D721Med (cell line): ENCODE measurements at regions not wholly inside any gene's neighbourhood (a gene's known extent, or its start where the extent isn't known, plus 50 kb on each side); places are given as distances from the start of the nearest gene placed in this dataset.
A peak's percentile ranks its signal among the peaks of the same experiment; 100 is the strongest.

Experiments
- DNase-seq: peaks from one replicate; pipeline ENCODE4 v3.0.0; 2011; ENCODE audit warnings: low spot score; ENCODE audit not compliant: insufficient read length
- FAIRE-seq: peaks from 2 replicates; lab custom pipeline; 2011; peaks lifted over from hg19 to GRCh38; lab: Jason Lieb, UNC
- TF ChIP-seq, protein P1 (sequence below): IDR thresholded peaks from 2 replicates; pipeline ENCODE4 v1.5.1; 2012; ENCODE audit warnings: mild to moderate bottlenecking, control low read depth; ENCODE audit not compliant: insufficient read depth; ENCODE audit errors: missing control alignments

- no peak for DNase-seq
- FAIRE-seq: no peak
- TF ChIP-seq, protein P1, sequence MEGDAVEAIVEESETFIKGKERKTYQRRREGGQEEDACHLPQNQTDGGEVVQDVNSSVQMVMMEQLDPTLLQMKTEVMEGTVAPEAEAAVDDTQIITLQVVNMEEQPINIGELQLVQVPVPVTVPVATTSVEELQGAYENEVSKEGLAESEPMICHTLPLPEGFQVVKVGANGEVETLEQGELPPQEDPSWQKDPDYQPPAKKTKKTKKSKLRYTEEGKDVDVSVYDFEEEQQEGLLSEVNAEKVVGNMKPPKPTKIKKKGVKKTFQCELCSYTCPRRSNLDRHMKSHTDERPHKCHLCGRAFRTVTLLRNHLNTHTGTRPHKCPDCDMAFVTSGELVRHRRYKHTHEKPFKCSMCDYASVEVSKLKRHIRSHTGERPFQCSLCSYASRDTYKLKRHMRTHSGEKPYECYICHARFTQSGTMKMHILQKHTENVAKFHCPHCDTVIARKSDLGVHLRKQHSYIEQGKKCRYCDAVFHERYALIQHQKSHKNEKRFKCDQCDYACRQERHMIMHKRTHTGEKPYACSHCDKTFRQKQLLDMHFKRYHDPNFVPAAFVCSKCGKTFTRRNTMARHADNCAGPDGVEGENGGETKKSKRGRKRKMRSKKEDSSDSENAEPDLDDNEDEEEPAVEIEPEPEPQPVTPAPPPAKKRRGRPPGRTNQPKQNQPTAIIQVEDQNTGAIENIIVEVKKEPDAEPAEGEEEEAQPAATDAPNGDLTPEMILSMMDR: no peak
Observed at GRCh38 chr12:67433385-67434175, 164.4 kb downstream of the CAND1 start.

- TF ChIP-seq, protein P1: no peak
- FAIRE-seq (no peak), DNase-seq (no peak)
Observed at GRCh38 chr12:67434671-67435370, 165.7 kb downstream of the CAND1 start.

DNA sequence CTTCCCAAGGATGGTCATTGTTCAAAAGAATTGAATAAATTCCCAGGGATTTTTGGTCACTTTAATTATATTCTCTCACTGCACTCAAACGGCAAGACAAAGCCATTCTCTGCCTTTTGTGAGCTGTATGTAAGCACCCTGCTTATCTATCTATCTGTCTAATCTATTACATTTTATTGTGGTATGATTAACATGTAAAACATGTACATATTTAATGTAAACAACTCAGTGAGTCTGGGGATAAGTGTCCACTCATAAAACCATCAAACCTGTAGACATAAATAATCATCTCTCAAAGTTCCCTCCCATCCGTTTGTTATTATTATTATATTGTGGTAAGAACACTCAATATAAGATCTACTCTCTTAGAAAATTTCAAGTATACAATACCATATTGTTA is 167.1 kb downstream of the CAND1 start:
- TF ChIP-seq, protein P1: no peak
- no peak for FAIRE-seq
- DNase-seq: no peak

GRCh38 chr12:67437011-67437410 is 167.9 kb downstream of the CAND1 start:
- DNase-seq (no peak), FAIRE-seq (no peak)
- TF ChIP-seq, protein P1: no peak

GRCh38 chr12:67439611-67440010 is 170.5 kb downstream of the CAND1 start:
- TF ChIP-seq, protein P1: no peak
- FAIRE-seq (no peak), DNase-seq (no peak)

DNA sequence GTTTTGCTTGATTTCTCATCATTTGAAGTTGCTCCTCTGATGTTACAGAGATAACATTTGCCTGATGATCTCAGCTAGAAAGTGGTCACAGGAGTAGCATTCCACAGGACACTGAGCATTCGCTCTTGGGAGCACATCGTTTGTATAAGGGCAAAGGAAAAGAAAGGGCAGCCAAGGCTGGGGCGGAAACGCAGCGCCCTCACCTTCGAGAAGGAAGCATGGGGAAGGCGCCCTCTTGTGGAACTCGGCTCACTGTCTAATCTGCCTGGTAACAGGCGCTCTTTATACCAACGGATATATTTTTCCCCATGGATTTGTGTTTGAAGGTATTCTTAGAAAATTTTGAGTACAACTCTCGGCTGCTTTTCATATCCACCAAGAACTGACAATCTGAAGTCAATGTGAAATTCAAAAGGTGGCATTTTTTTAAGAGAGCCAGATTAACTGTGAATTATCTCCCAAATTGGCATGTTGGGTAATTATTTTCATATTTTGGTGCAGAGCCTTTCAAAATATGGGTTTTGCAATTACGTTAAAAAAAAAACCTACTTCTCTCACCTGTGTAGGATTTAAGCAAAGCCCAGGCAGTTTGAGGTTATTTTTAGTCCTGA is 172.7 kb downstream of the CAND1 start:
- DNase-seq (no peak), FAIRE-seq (peak; percentile 78)
- TF ChIP-seq, protein P1: peak; percentile 85

GRCh38 chr12:67442347-67442841 is 173.2 kb downstream of the CAND1 start:
- TF ChIP-seq, protein P1: no peak
- no peak for FAIRE-seq
- peak; percentile 18 for DNase-seq
